ENCODE measurements at regions not wholly inside any gene's neighbourhood (a gene's known extent, or its start where the extent isn't known, plus 50 kb on each side); places are given as distances from the start of the nearest gene placed in this dataset.

DNA sequence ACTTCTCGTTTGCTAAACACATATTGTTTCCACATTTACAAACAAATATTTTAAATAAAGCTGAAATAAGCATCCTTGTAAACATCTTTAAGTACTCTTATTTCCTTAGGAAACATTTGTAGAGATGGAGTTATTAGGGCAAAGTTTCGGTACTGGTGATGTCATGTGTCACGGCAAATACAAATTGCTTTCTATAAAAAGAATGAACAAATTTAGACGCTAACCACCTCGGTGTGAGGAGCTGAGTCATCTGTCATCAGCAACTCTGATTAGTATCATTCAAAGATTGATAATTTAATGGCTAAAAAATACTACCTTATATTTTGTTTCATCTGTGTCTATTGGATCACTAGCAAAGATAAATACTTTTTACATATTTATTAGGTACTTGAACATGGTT, 982.0 kb downstream of the VRK1 start:
- no peak for DNase-seq (ENCODE audit: low read depth)
- TF ChIP-seq, protein P1, sequence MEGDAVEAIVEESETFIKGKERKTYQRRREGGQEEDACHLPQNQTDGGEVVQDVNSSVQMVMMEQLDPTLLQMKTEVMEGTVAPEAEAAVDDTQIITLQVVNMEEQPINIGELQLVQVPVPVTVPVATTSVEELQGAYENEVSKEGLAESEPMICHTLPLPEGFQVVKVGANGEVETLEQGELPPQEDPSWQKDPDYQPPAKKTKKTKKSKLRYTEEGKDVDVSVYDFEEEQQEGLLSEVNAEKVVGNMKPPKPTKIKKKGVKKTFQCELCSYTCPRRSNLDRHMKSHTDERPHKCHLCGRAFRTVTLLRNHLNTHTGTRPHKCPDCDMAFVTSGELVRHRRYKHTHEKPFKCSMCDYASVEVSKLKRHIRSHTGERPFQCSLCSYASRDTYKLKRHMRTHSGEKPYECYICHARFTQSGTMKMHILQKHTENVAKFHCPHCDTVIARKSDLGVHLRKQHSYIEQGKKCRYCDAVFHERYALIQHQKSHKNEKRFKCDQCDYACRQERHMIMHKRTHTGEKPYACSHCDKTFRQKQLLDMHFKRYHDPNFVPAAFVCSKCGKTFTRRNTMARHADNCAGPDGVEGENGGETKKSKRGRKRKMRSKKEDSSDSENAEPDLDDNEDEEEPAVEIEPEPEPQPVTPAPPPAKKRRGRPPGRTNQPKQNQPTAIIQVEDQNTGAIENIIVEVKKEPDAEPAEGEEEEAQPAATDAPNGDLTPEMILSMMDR (IDR thresholded peaks at IDR 0.05; ENCODE audit: insufficient read depth, low read depth, low read length), result no peak
- Histone ChIP-seq H3K36me3 (ENCODE audit: control insufficient read depth, insufficient read depth, low read length) (no peaks in the 10 kb centered on the region), H3K4me3 (ENCODE audit: low read depth, low read length) (no peak overlapping the region), H3K27me3 (ENCODE audit: control insufficient read depth, insufficient read depth, low read length) (no peaks in the 10 kb centered on the region)
- CTCF ChIA-PET, result no interaction called here
- POLR2A ChIA-PET, result no interaction called here

GRCh38 chr14:97780804-97781203, 983.6 kb downstream of the VRK1 start:
- H3K27me3 ChIP-seq (ENCODE audit: control insufficient read depth, insufficient read depth, low read length), result no peaks in the 10 kb centered on the region
- DNase-seq (ENCODE audit: low read depth), result no peak
- TF ChIP-seq, protein P1 (IDR thresholded peaks at IDR 0.05; ENCODE audit: insufficient read depth, low read depth, low read length), result no peak
- ChIA-PET CTCF (no interaction called here), POLR2A (no interaction called here)
- no peak overlapping the region for H3K4me3 ChIP-seq (ENCODE audit: low read depth, low read length)
- H3K36me3 ChIP-seq (ENCODE audit: control insufficient read depth, insufficient read depth, low read length), result no peaks in the 10 kb centered on the region

DNA sequence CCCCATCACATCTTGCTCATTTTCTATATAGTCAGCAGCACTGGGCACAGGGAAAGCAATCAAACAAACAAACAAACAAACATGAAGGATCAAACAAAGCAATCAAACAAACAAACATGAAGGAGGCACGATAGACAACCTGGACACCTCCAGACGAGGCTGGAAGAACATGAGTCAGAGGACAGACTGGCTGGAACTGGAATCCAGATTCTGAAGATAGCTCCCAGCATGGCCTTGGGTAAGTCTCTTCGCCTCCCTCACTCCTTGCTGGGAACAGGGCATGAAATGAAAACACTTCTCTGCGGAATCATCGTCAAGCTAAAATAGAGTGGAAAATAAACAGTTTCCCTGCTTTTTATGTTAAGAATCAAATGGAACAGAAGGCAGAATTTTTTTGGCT, 984.8 kb downstream of the VRK1 start:
- Histone ChIP-seq H3K4me3 (ENCODE audit: low read depth, low read length) (no peak overlapping the region), H3K36me3 (ENCODE audit: control insufficient read depth, insufficient read depth, low read length) (no peaks in the 10 kb centered on the region), H3K27me3 (ENCODE audit: control insufficient read depth, insufficient read depth, low read length) (no peaks in the 10 kb centered on the region)
- POLR2A ChIA-PET, result no interaction called here
- TF ChIP-seq, protein P1 (IDR thresholded peaks at IDR 0.05; ENCODE audit: insufficient read depth, low read depth, low read length), result no peak
- CTCF ChIA-PET, result no interaction called here
- no peak for DNase-seq (ENCODE audit: low read depth)

DNA sequence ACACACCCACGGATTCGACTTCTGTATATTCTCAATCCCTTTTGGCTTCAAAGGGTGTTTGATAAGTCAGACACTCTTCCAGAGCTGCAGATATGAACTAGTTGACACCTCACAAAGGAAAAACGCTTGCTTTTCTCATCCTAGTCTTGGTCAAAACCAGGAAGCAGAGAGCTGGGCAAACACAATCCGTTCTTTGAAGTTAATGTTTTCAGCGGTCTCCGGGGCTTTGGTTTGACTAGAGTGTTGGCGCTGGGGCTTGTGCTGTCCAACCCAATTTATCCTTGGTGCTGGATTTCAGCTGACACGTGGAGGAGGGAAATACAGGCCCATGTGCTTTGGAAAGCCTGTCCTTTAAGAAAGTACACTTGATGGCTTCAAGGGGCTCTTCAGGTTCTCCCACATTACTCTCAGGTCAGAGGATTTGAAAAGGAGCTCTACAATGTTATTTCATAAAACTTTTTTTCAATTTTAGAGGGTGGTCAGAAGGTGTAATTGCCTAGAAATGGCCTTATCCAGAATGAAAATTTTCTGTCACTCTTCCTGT, 985.8 kb downstream of the VRK1 start:
- no peaks in the 10 kb centered on the region for H3K27me3 ChIP-seq (ENCODE audit: control insufficient read depth, insufficient read depth, low read length)
- TF ChIP-seq, protein P1 (IDR thresholded peaks at IDR 0.05; ENCODE audit: insufficient read depth, low read depth, low read length), result no peak
- no peaks in the 10 kb centered on the region for H3K36me3 ChIP-seq (ENCODE audit: control insufficient read depth, insufficient read depth, low read length)
- CTCF ChIA-PET, result no interaction called here
- POLR2A ChIA-PET, result no interaction called here
- DNase-seq (ENCODE audit: low read depth), result no peak
- H3K4me3 ChIP-seq (ENCODE audit: low read depth, low read length), result no peak overlapping the region

DNA sequence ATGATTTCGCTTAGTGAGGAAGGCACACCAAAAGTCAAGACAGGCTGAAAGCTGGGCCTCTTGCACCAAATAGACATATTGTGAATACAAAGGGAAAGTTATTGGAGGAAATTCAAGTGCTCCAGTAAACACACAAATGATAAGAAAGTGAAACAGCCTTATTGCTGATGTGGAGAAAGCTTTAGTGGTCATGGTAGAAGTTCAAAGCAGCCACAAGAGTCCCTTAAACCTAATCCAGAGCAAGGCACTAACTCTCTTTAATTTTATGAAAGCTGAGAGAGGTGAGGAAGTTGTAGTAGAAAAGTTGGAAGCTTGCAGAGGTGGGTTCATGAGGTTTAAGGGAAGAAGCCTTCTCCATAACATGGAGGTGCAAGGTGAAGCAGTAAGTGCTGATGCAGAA, 988.3 kb downstream of the VRK1 start:
- TF ChIP-seq, protein P1 (IDR thresholded peaks at IDR 0.05; ENCODE audit: insufficient read depth, low read depth, low read length), result no peak
- POLR2A ChIA-PET, result no interaction called here
- H3K4me3 ChIP-seq (ENCODE audit: low read depth, low read length), result no peak overlapping the region
- DNase-seq (ENCODE audit: low read depth), result no peak
- CTCF ChIA-PET, result no interaction called here
- H3K27me3 ChIP-seq (ENCODE audit: control insufficient read depth, insufficient read depth, low read length), result no peaks in the 10 kb centered on the region
- no peaks in the 10 kb centered on the region for H3K36me3 ChIP-seq (ENCODE audit: control insufficient read depth, insufficient read depth, low read length)
